ENCODE measurements at regions not wholly inside any gene's neighbourhood (a gene's known extent, or its start where the extent isn't known, plus 50 kb on each side); places are given as distances from the start of the nearest gene placed in this dataset.

DNA sequence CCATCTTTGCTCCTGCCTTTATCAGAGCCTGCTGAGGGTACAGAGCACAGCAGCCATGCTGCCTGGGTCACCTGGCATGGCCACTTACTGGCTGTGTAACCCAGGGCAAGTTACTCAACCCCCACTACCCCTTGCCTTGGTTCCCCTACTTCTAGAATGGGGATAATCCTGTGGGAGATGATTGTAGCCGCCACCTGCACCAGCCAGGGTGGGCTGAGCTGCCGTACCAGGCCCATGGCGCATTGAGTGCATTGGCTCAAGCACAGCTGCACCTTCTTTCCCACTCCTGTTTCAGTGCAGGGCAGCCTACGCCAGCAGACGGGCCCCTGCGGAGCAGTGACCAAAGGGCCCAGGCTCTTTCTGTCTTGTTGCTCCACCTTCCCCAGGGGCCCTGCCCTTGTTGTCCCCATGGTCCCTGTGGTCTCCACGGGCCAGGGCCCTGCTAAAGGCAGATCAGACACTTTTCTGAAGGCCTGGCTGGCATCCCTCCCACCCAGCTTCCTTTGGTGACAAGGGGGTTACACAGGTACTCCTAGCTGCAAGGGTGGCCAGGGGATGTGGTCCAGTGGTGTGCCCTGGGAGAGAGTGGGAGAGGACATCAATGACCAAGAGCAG is 159.4 kb upstream of the MLN start:
- no peaks in the 10 kb centered on the region for H3K27me3 ChIP-seq (ENCODE audit: insufficient read depth, poor library complexity, severe bottlenecking)
- ATAC-seq (ENCODE audit: low read depth) (no peak), DNase-seq (ENCODE audit: low spot score) (no peak)
- H3K9me3 ChIP-seq (ENCODE audit: severe bottlenecking) = no peaks in the 10 kb centered on the region
- H3K27ac ChIP-seq (ENCODE audit: poor library complexity, severe bottlenecking) = no peak overlapping the region
- no peak overlapping the region for H3K4me3 ChIP-seq (ENCODE audit: severe bottlenecking)
- H3K4me1 ChIP-seq (ENCODE audit: insufficient read depth, poor library complexity, severe bottlenecking) = peaks cover 6% of the 10 kb centered on the region
- no peaks in the 10 kb centered on the region for H3K36me3 ChIP-seq (ENCODE audit: low read depth)
- TF ChIP-seq, protein P1, sequence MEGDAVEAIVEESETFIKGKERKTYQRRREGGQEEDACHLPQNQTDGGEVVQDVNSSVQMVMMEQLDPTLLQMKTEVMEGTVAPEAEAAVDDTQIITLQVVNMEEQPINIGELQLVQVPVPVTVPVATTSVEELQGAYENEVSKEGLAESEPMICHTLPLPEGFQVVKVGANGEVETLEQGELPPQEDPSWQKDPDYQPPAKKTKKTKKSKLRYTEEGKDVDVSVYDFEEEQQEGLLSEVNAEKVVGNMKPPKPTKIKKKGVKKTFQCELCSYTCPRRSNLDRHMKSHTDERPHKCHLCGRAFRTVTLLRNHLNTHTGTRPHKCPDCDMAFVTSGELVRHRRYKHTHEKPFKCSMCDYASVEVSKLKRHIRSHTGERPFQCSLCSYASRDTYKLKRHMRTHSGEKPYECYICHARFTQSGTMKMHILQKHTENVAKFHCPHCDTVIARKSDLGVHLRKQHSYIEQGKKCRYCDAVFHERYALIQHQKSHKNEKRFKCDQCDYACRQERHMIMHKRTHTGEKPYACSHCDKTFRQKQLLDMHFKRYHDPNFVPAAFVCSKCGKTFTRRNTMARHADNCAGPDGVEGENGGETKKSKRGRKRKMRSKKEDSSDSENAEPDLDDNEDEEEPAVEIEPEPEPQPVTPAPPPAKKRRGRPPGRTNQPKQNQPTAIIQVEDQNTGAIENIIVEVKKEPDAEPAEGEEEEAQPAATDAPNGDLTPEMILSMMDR (IDR thresholded peaks at IDR 0.05; ENCODE audit: poor library complexity, severe bottlenecking) = no peak

DNA sequence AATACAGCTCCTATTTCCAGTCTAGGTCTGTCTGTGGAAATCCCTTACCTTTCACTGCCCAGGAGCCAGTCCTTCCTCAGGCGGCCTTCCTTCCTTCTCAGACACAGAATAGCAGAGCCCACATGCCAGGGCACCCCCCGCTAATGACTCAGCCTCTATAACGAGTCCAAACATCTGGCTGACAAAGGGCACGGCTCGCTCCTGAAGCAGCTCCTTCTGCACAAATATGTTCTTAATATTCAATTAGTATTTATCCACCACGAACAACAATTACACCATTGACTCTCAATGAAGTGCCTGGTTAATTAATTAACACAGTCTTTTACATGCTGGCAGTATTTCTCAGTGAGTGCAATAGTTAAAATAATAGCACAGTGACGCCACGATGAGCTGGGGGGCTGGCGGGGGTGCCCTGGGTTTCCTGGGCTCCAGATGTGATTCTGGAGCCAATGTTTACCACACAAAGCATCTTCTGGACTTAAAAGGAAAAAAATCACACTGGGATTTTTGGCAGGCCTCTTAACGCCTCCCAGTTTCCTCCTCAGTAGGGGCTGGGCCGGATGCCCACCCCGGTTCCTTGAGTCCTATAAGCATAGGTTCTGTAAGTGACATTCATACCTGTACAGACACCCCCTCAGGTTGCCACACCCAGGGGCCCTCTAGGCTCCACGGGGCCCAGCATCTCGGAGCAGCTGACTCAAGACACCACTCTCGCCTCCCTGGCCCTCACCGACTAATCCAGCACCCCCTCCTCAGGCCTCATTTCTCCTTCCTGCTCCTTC is 158.6 kb upstream of the MLN start:
- no peaks in the 10 kb centered on the region for H3K36me3 ChIP-seq (ENCODE audit: low read depth)
- H3K27me3 ChIP-seq (ENCODE audit: insufficient read depth, poor library complexity, severe bottlenecking) = no peaks in the 10 kb centered on the region
- TF ChIP-seq, protein P1 (IDR thresholded peaks at IDR 0.05; ENCODE audit: poor library complexity, severe bottlenecking) = no peak
- DNase-seq (ENCODE audit: low spot score) (no peak), ATAC-seq (ENCODE audit: low read depth) (peak; percentile 95)
- peaks cover 6% of the 10 kb centered on the region for H3K4me1 ChIP-seq (ENCODE audit: insufficient read depth, poor library complexity, severe bottlenecking)
- no peak overlapping the region for H3K27ac ChIP-seq (ENCODE audit: poor library complexity, severe bottlenecking)
- no peaks in the 10 kb centered on the region for H3K9me3 ChIP-seq (ENCODE audit: severe bottlenecking)
- H3K4me3 ChIP-seq (ENCODE audit: severe bottlenecking) = no peak overlapping the region

DNA sequence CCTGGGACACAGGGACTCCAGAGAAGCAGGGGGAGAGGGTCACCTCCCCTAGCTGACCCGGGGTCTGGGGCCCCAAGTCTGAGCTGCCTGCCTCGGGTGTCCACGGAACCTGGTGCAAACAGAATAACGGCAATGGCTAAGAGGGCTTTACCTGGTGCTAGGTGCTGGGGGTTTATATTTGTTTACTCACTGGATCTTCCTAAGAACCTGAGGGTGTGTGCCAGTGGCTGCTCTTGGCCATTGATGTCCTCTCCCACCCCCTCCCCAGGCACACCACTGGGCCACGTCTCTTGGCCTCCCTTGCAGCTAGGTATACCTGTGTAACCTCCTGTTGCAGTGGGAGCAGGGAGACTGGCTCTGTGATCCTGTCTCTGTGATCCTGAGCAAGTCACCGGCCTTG is 157.9 kb upstream of the MLN start:
- Histone ChIP-seq H3K27ac (ENCODE audit: poor library complexity, severe bottlenecking) (no peak overlapping the region), H3K4me1 (ENCODE audit: insufficient read depth, poor library complexity, severe bottlenecking) (peaks cover 6% of the 10 kb centered on the region), H3K36me3 (ENCODE audit: low read depth) (no peaks in the 10 kb centered on the region), H3K4me3 (ENCODE audit: severe bottlenecking) (no peak overlapping the region), H3K9me3 (ENCODE audit: severe bottlenecking) (no peaks in the 10 kb centered on the region), H3K27me3 (ENCODE audit: insufficient read depth, poor library complexity, severe bottlenecking) (no peaks in the 10 kb centered on the region)
- TF ChIP-seq, protein P1 (IDR thresholded peaks at IDR 0.05; ENCODE audit: poor library complexity, severe bottlenecking) = no peak
- ATAC-seq (ENCODE audit: low read depth) = no peak
- no peak for DNase-seq (ENCODE audit: low spot score)

DNA sequence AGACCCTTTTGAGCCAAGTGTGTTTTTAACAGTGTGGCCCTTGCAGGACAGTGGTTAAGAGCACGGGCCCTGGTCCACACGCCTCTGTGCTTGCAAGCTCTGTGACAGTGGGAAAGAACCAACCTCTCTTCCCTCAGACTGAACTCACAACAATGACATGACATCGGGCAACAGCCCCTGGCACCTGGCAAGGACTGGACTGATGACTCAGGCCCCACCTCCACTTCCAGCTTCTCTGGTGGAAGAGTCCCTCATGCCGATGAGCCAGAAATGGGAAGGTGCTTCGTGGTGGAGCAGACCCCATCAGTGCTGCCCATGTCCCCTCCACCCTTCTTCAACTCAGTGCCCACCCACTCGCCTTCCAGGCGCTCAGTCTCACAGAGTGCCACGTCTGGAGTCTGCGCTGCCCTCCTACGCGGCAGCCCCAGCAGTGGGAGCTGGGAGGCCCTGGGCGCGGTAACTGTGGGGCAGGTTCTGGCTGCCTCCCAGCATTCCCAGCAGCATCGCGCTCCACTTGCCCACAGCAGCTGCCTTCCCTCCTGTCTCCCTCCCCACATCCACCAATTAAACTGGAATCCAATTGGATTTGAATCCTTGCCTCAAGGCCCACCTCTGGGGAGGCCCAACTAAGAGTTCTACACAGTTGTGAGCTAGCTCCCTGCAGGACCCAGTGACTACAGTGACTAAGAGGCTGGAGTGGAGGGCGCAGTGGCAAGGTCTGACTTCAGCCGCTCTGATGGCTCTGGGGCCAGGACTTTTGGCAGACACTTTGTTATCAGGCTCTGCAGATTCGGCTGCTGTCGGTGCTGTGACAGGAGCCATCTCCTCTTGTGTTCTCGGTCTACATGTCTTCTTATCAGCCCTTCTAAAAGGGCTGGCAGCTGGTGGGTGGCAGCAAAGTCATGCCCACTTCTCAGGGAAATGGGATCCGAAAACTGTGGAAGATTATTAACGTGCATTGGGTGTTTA is 156.8 kb upstream of the MLN start:
- TF ChIP-seq, protein P1 (IDR thresholded peaks at IDR 0.05; ENCODE audit: poor library complexity, severe bottlenecking) = no peak
- H3K36me3 ChIP-seq (ENCODE audit: low read depth) = no peaks in the 10 kb centered on the region
- no peaks in the 10 kb centered on the region for H3K27me3 ChIP-seq (ENCODE audit: insufficient read depth, poor library complexity, severe bottlenecking)
- DNase-seq (ENCODE audit: low spot score) (no peak), ATAC-seq (ENCODE audit: low read depth) (peak; percentile 33; the same call in 1 of the 3 replicates)
- no peak overlapping the region for H3K27ac ChIP-seq (ENCODE audit: poor library complexity, severe bottlenecking)
- no peak overlapping the region for H3K4me3 ChIP-seq (ENCODE audit: severe bottlenecking)
- H3K9me3 ChIP-seq (ENCODE audit: severe bottlenecking) = no peaks in the 10 kb centered on the region
- H3K4me1 ChIP-seq (ENCODE audit: insufficient read depth, poor library complexity, severe bottlenecking) = peaks cover 6% of the 10 kb centered on the region

Data from RWPE2 (cell line).